Activated naive CD8-positive, alpha-beta T cell treated with anti-CD3 and anti-CD28 coated beads, Interleukin-2, amount 50 U/mL, for 24 hours (primary cell): ENCODE measurements at regions not wholly inside any gene's neighbourhood (a gene's known extent, or its start where the extent isn't known, plus 50 kb on each side); places are given as distances from the start of the nearest gene placed in this dataset.

ENCODE experiments used
- ATAC-seq: fragments of 150-1000 bp; cut with Tn5 transposase; one replicate; pipeline ENCODE4 v1.10.0; 2021
- DNase-seq: peaks from one replicate; pipeline ENCODE4 v3.0.0; 2021
- H3K27ac Mint-ChIP-seq: one replicate; pipeline ENCODE4 v1.8.0; 2021; ENCODE audit warnings: mild to moderate bottlenecking, mixed read lengths
- H3K27me3 Mint-ChIP-seq: one replicate; pipeline ENCODE4 v1.8.0; 2021; ENCODE audit warnings: mixed read lengths
- H3K36me3 Mint-ChIP-seq: one replicate; pipeline ENCODE4 v1.8.0; 2021; ENCODE audit warnings: low read depth, mixed read lengths
- H3K4me1 Mint-ChIP-seq: one replicate; pipeline ENCODE4 v1.8.0; 2021; ENCODE audit warnings: mixed read lengths
- H3K4me3 Mint-ChIP-seq: one replicate; pipeline ENCODE4 v1.8.0; 2021; ENCODE audit warnings: mild to moderate bottlenecking, moderate library complexity, mixed read lengths
- H3K9me3 Mint-ChIP-seq: one replicate; pipeline ENCODE4 v1.8.0; 2021; ENCODE audit warnings: mixed read lengths

DNA sequence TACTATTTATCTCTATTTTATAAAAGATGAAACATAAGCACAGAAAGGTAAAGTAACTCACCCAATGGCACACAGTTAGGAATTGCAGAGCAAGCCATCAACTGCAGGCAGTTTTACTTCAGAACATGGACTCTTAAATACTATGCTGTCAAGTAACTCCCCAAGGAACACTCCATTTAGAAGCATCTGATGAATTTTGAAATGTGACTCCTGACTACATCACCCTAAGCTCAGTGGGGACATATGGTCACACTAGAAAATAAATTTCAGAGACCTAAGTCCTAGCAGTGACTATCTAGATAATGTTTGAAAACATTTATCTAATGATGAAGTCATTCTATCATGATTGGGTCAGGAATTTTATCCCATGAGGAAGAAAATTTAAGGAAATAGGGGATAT, 272.8 kb upstream of the ARRDC4 start:
- Mint-ChIP-seq H3K9me3 (peaks cover 10% of the 10 kb centered on the region), H3K36me3 (no peaks in the 10 kb centered on the region), H3K27ac (no peak overlapping the region), H3K4me3 (no peak overlapping the region), H3K27me3 (no peaks in the 10 kb centered on the region), H3K4me1 (no peaks in the 10 kb centered on the region)
- ATAC-seq (no peak), DNase-seq (no peak)

GRCh38 chr15:97688177-97688576, 272.3 kb upstream of the ARRDC4 start:
- Mint-ChIP-seq H3K36me3 (no peaks in the 10 kb centered on the region), H3K4me1 (no peaks in the 10 kb centered on the region), H3K27ac (no peak overlapping the region), H3K9me3 (peaks cover 6% of the 10 kb centered on the region), H3K27me3 (no peaks in the 10 kb centered on the region), H3K4me3 (no peak overlapping the region)
- DNase-seq (no peak), ATAC-seq (no peak)

GRCh38 chr15:97688886-97689285, 271.6 kb upstream of the ARRDC4 start:
- Mint-ChIP-seq H3K4me1 (no peaks in the 10 kb centered on the region), H3K36me3 (no peaks in the 10 kb centered on the region), H3K9me3 (peaks cover 6% of the 10 kb centered on the region), H3K4me3 (no peak overlapping the region), H3K27me3 (no peaks in the 10 kb centered on the region), H3K27ac (no peak overlapping the region)
- DNase-seq, result no peak
- ATAC-seq, result no peak

DNA sequence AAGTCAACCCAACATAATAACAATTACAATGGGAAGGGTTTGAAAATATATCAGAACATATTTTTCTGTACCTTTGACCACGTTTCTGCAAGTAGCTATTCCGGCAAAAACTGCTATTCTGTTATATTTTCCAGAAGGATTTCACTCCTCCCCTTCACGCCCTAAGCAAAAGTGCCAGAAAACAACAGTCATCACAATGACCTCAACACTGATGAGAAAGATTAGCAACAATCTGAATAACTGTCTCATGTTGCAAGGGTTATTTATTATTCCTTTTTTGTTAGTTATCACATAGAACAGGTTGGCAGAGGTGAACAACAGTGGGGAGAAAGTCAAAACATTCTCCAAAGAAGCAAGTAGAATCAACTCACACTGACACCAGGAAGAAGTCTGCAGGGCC, 269.4 kb upstream of the ARRDC4 start:
- no peaks in the 10 kb centered on the region for H3K36me3 Mint-ChIP-seq
- no peak overlapping the region for H3K27ac Mint-ChIP-seq
- H3K4me1 Mint-ChIP-seq, result no peaks in the 10 kb centered on the region
- ATAC-seq (no peak), DNase-seq (no peak)
- peaks cover 6% of the 10 kb centered on the region for H3K9me3 Mint-ChIP-seq
- H3K4me3 Mint-ChIP-seq, result no peak overlapping the region
- no peaks in the 10 kb centered on the region for H3K27me3 Mint-ChIP-seq

DNA sequence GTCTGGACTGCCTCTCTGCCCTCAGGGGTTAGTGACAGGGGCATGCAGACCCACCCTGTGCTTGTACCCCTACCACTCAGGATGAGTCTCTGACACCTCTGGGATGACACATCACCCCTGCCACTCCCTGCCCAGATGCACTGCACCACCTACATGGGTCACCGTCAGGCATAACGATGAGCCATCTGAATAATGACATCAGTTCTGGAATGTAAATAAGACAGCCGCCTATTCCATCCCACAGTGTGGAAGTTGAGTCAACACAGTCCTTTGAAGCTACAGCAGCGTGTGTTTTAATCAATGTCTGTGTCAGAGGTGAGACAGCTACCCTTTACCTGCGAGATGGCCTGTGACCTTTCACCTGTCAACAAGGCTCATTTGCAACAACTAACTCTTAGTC, 268.7 kb upstream of the ARRDC4 start:
- Mint-ChIP-seq H3K36me3 (no peaks in the 10 kb centered on the region), H3K4me3 (no peak overlapping the region), H3K27ac (no peak overlapping the region), H3K4me1 (no peaks in the 10 kb centered on the region), H3K27me3 (no peaks in the 10 kb centered on the region), H3K9me3 (peaks cover 6% of the 10 kb centered on the region)
- DNase-seq, result no peak
- no peak for ATAC-seq

DNA sequence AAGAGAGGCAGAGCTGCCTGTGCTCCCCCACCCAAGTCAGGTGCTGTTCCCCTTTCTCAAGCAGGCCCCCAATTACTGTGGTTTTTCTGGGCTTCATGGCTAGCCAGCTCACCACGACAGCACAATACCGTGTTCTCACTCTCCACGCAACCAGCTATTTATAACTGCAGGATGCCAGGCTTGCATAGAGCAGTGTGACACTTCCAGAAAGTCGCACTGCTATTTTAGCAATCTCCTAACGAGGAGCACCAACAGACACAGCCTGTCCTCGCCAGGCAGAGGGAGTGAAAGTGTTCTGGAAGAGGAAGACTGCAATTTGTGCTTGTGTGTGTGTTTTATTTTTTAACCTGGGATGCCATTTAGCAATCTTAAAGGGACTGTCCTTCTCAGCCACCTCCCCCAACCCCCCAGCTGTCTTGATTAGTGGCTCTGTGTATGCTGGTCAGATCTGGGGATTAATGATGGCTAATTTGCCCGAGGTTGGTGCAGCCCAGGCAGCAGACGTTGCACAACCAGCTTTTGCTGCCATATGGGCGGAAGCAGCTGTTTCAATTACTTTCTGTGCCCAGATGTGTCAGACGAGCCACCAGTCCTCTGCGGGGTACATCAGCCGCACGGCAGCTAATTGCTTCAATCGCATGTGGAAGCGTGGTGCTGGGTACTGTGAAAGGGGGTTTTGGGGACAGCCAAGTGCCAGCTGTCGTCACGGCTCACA, 268.0 kb upstream of the ARRDC4 start:
- H3K27ac Mint-ChIP-seq, result no peak overlapping the region
- DNase-seq (no peak), ATAC-seq (no peak)
- H3K36me3 Mint-ChIP-seq, result no peaks in the 10 kb centered on the region
- no peaks in the 10 kb centered on the region for H3K27me3 Mint-ChIP-seq
- H3K4me3 Mint-ChIP-seq, result no peak overlapping the region
- H3K4me1 Mint-ChIP-seq, result no peaks in the 10 kb centered on the region
- peaks cover 6% of the 10 kb centered on the region for H3K9me3 Mint-ChIP-seq

- Mint-ChIP-seq H3K36me3 (no peaks in the 10 kb centered on the region), H3K27me3 (no peaks in the 10 kb centered on the region), H3K9me3 (peaks cover 3% of the 10 kb centered on the region), H3K4me1 (no peaks in the 10 kb centered on the region), H3K4me3 (no peak overlapping the region), H3K27ac (no peak overlapping the region)
- ATAC-seq (no peak), DNase-seq (no peak)
Measured at GRCh38 chr15:97694456-97694855, 266.0 kb upstream of the ARRDC4 start.

DNA sequence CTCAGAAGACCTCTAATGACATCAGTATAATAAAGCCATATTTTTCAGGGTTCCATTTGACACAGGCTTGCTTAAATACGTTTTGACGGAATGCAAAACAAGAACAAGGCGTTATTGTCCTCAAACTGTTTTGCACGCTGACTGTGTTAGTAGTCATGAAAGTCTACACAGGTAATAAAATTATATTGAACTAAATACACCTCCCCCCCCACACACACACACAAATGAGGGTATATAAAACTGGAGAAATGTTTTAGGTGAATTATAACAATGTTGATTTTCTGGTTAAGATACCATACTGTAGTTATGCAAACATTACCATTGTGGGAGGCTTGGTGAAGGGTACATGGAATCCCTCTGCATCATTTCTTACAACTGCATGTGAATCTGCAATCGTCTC, 257.1 kb upstream of the ARRDC4 start:
- H3K36me3 Mint-ChIP-seq, result no peaks in the 10 kb centered on the region
- H3K4me1 Mint-ChIP-seq, result no peaks in the 10 kb centered on the region
- H3K4me3 Mint-ChIP-seq, result no peak overlapping the region
- H3K9me3 Mint-ChIP-seq, result no peaks in the 10 kb centered on the region
- no peak overlapping the region for H3K27ac Mint-ChIP-seq
- DNase-seq (no peak), ATAC-seq (no peak)
- H3K27me3 Mint-ChIP-seq, result no peaks in the 10 kb centered on the region

- Mint-ChIP-seq H3K9me3 (no peaks in the 10 kb centered on the region), H3K36me3 (no peaks in the 10 kb centered on the region), H3K4me1 (no peaks in the 10 kb centered on the region), H3K27me3 (no peaks in the 10 kb centered on the region), H3K27ac (no peak overlapping the region), H3K4me3 (no peak overlapping the region)
- no peak for ATAC-seq
- DNase-seq, result no peak
Measured at GRCh38 chr15:97706059-97706458, 254.4 kb upstream of the ARRDC4 start.

DNA sequence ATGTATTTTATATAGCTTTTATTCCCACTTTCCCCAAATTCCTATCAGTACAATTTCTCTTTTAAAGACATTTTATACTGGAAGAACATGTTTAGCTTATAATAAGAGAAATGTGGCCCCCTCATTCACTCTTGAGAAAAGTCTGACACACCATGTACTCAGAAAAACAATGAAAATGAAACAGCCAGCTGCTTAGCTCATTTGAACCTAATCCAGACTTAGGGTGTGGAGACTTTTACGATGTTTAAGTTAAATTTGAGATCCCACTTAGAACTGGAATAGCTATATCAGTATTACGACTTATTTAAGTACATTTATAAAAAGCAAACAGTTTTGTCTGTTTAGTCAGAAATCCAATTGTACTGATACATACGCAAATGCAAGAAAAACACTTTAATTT, 252.3 kb upstream of the ARRDC4 start:
- DNase-seq (no peak), ATAC-seq (no peak)
- H3K4me1 Mint-ChIP-seq, result no peaks in the 10 kb centered on the region
- no peaks in the 10 kb centered on the region for H3K9me3 Mint-ChIP-seq
- H3K36me3 Mint-ChIP-seq, result no peaks in the 10 kb centered on the region
- no peaks in the 10 kb centered on the region for H3K27me3 Mint-ChIP-seq
- no peak overlapping the region for H3K4me3 Mint-ChIP-seq
- no peak overlapping the region for H3K27ac Mint-ChIP-seq

- no peaks in the 10 kb centered on the region for H3K36me3 Mint-ChIP-seq
- H3K4me1 Mint-ChIP-seq, result no peaks in the 10 kb centered on the region
Measured at GRCh38 chr15:97712530-97712929, 248.0 kb upstream of the ARRDC4 start.

DNA sequence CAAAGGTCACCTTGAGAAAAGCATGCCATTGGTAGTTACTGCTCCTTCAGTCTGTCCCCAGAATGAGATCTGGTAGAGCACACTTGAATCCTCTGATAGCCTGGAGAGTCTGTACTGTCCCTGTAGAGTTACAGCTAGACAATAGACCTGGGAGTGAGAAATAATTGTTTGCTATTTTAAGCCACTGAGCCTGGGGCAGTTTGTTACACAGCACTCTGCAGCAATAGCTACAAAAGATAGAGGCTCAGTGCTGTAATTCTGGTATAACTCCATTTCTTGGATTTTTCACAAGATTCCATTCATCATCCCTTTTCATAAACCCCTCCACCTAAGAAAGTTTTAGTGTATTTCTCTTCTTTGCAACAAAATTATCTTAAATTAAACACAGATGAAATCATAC, 242.7 kb upstream of the ARRDC4 start:
- peaks cover 16% of the 10 kb centered on the region for H3K9me3 Mint-ChIP-seq
- ATAC-seq (no peak), DNase-seq (no peak)
- no peak overlapping the region for H3K27ac Mint-ChIP-seq
- no peaks in the 10 kb centered on the region for H3K27me3 Mint-ChIP-seq
- H3K4me3 Mint-ChIP-seq, result no peak overlapping the region
- no peaks in the 10 kb centered on the region for H3K36me3 Mint-ChIP-seq
- no peaks in the 10 kb centered on the region for H3K4me1 Mint-ChIP-seq

More at GRCh38 chr15:97712530-97712929, 248.0 kb upstream of the ARRDC4 start:
- no peak for DNase-seq
- Mint-ChIP-seq H3K27me3 (no peaks in the 10 kb centered on the region), H3K9me3 (no peaks in the 10 kb centered on the region), H3K27ac (no peak overlapping the region), H3K4me3 (no peak overlapping the region)
- ATAC-seq, result no peak

- Mint-ChIP-seq H3K4me1 (no peaks in the 10 kb centered on the region), H3K4me3 (no peak overlapping the region), H3K27me3 (no peaks in the 10 kb centered on the region), H3K9me3 (peaks cover 16% of the 10 kb centered on the region), H3K27ac (no peak overlapping the region), H3K36me3 (no peaks in the 10 kb centered on the region)
- ATAC-seq, result no peak
- no peak for DNase-seq
Measured at GRCh38 chr15:97718509-97718908, 242.0 kb upstream of the ARRDC4 start.

DNA sequence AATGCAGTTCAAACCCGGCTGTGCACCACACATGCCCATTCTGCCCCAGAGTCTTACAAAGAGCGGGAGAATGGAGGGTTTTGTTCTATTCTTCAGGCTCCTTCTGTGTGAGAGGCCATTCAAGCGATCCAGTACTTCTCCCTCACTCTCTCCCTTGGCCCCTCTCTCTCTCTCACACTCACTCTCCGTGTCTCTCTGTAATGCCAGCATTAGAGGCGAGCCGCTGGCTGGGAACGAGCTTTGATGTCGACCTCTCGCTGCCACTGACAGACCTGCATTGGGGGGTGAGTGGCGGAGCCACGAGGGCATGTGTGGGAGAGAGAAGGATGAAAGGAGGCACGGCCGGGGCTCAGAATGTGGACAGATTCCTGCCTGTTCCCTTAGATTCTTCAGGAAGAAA, 231.7 kb upstream of the ARRDC4 start:
- Mint-ChIP-seq H3K27me3 (peaks cover 3% of the 10 kb centered on the region), H3K4me1 (no peaks in the 10 kb centered on the region), H3K36me3 (no peaks in the 10 kb centered on the region), H3K27ac (no peak overlapping the region), H3K9me3 (peaks cover 4% of the 10 kb centered on the region), H3K4me3 (no peak overlapping the region)
- ATAC-seq, result no peak
- DNase-seq, result no peak

- peaks cover 4% of the 10 kb centered on the region for H3K9me3 Mint-ChIP-seq
- no peak overlapping the region for H3K27ac Mint-ChIP-seq
- H3K4me1 Mint-ChIP-seq, result no peaks in the 10 kb centered on the region
- ATAC-seq (no peak), DNase-seq (no peak)
- H3K36me3 Mint-ChIP-seq, result no peaks in the 10 kb centered on the region
- H3K27me3 Mint-ChIP-seq, result peaks cover 3% of the 10 kb centered on the region
- no peak overlapping the region for H3K4me3 Mint-ChIP-seq
Measured at GRCh38 chr15:97729270-97729669, 231.2 kb upstream of the ARRDC4 start.

DNA sequence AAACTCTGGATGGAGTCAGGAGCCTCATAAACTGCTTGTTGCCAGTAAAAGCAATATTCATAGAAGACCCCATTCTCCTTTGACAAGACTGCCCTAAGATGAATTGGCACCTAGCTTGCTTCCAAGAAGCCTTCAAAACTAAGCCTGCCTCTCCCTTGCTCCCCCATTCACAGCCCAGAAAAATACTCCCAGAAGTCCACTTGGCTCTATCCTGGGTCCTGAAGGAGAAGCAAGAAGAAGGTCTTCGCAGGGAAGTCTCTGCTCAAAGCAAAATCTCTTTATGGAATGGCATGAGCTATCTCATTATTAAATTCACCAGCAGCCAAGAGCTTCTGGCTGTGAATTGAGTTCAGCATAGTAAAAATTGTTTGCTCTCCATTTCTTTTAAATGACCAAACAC, 230.2 kb upstream of the ARRDC4 start:
- ATAC-seq, result no peak
- H3K4me1 Mint-ChIP-seq, result no peaks in the 10 kb centered on the region
- H3K27me3 Mint-ChIP-seq, result peaks cover 3% of the 10 kb centered on the region
- no peak overlapping the region for H3K27ac Mint-ChIP-seq
- H3K4me3 Mint-ChIP-seq, result no peak overlapping the region
- no peak for DNase-seq
- H3K36me3 Mint-ChIP-seq, result no peaks in the 10 kb centered on the region
- peaks cover 4% of the 10 kb centered on the region for H3K9me3 Mint-ChIP-seq
